Right renal cortex interstitium (tissue), 3 donors: ENCODE measurements at regions not wholly inside any gene's neighbourhood (a gene's known extent, or its start where the extent isn't known, plus 50 kb on each side); places are given as distances from the start of the nearest gene placed in this dataset.

ENCODE experiments used
- DNase-seq, 3 donors: peaks; one replicate each; pipeline ENCODE4 v3.0.0-alpha.2; 2013; ENCODE audit warnings: low read depth in 3 of 3, low spot score in 2 of 3

GRCh38 chrX:42098900-42099299, 175.5 kb upstream of the CASK start:
- DNase-seq = no peak

- DNase-seq = no peak
These were observed 174.1 kb upstream of the CASK start for GRCh38 chrX:42097486-42097885.

- DNase-seq = no peak
These were observed 173.0 kb upstream of the CASK start for GRCh38 chrX:42096265-42096920.

- DNase-seq = no peak
These were observed 170.9 kb upstream of the CASK start for GRCh38 chrX:42094218-42094617.

- no peak for DNase-seq
These were observed 170.4 kb upstream of the CASK start for GRCh38 chrX:42093756-42094155.

GRCh38 chrX:42090395-42090794, 167.0 kb upstream of the CASK start:
- DNase-seq = no peak

GRCh38 chrX:42089031-42089430, 165.7 kb upstream of the CASK start:
- DNase-seq = no peak

- no peak for DNase-seq
These were observed 164.6 kb upstream of the CASK start for GRCh38 chrX:42087960-42088359.

- no peak for DNase-seq
These were observed 162.5 kb upstream of the CASK start for GRCh38 chrX:42085836-42086235.

- no peak for DNase-seq
These were observed 156.6 kb upstream of the CASK start for GRCh38 chrX:42079968-42080367.

GRCh38 chrX:42077675-42078074, 154.3 kb upstream of the CASK start:
- DNase-seq = no peak

- DNase-seq = no peak
These were observed 151.7 kb upstream of the CASK start for GRCh38 chrX:42075032-42075431.

- DNase-seq = no peak
These were observed 150.1 kb upstream of the CASK start for GRCh38 chrX:42073448-42073847.

GRCh38 chrX:42070866-42071265, 147.5 kb upstream of the CASK start:
- no peak for DNase-seq

- no peak for DNase-seq
These were observed 130.9 kb upstream of the CASK start for GRCh38 chrX:42054256-42054655.

- DNase-seq = no peak
These were observed 127.0 kb upstream of the CASK start for GRCh38 chrX:42050345-42050744.

GRCh38 chrX:42047886-42048285, 124.5 kb upstream of the CASK start:
- DNase-seq = no peak

GRCh38 chrX:42028109-42028508, 104.8 kb upstream of the CASK start:
- DNase-seq = no peak

GRCh38 chrX:42027367-42028000, 104.1 kb upstream of the CASK start:
- DNase-seq = no peak

GRCh38 chrX:42025861-42026260, 102.5 kb upstream of the CASK start:
- DNase-seq = no peak

- DNase-seq = no peak
These were observed 99.8 kb upstream of the CASK start for GRCh38 chrX:42023122-42023521.

- DNase-seq = no peak
These were observed 98.8 kb upstream of the CASK start for GRCh38 chrX:42022158-42022557.

- DNase-seq = no peak
These were observed 97.7 kb upstream of the CASK start for GRCh38 chrX:42021058-42021457.
